RPMI8226 (cell line): ENCODE measurements at regions not wholly inside any gene's neighbourhood (a gene's known extent, or its start where the extent isn't known, plus 50 kb on each side); places are given as distances from the start of the nearest gene placed in this dataset.

ENCODE experiments used
- DNase-seq: peaks from one replicate; pipeline ENCODE4 v3.0.0-alpha.2; 2015

GRCh38 chr17:54844233-54844632 lies 56.4 kb upstream of the TOM1L1 start:
- no peak for DNase-seq

GRCh38 chr17:54848368-54848987 lies 52.2 kb upstream of the TOM1L1 start:
- no peak for DNase-seq

GRCh38 chr17:54849660-54850059 lies 51.0 kb upstream of the TOM1L1 start:
- no peak for DNase-seq
